Loucy (cell line): ENCODE measurements at regions not wholly inside any gene's neighbourhood (a gene's known extent, or its start where the extent isn't known, plus 50 kb on each side); places are given as distances from the start of the nearest gene placed in this dataset.
A peak's percentile ranks its signal among the peaks of the same experiment; 100 is the strongest.

Source experiments
- H2AFZ ChIP-seq: fragments of 200-600 bp; sonication (generic); 2 replicates; pipeline ENCODE4 v1.6.0; 2016; ENCODE audit warnings: antibody characterized with exemption, mild to moderate bottlenecking, low read length, moderate library complexity
- H3F3A ChIP-seq: fragments of 200-600 bp; 2 replicates; pipeline ENCODE4 v1.6.0; 2016; ENCODE audit warnings: antibody characterized with exemption, low read depth, mild to moderate bottlenecking
- H3K27me3 ChIP-seq: fragments of 200-600 bp; sonication (generic); 2 replicates; pipeline ENCODE4 v1.6.1; 2014; ENCODE audit warnings: low read length, mild to moderate bottlenecking; ENCODE audit not compliant: insufficient read depth, poor library complexity, severe bottlenecking
- H3K36me3 ChIP-seq: fragments of 200-600 bp; sonication (generic); 2 replicates; pipeline ENCODE4 v1.6.1; 2016; ENCODE audit warnings: low read length; ENCODE audit not compliant: insufficient read depth
- H3K4me1 ChIP-seq: fragments of 200-600 bp; sonication (generic); 2 replicates; pipeline ENCODE4 v1.5.1; 2014; ENCODE audit warnings: low read length, mild to moderate bottlenecking; ENCODE audit not compliant: insufficient read depth, poor library complexity, severe bottlenecking
- H3K4me2 ChIP-seq: fragments of 200-600 bp; sonication (generic); 2 replicates; pipeline ENCODE4 v1.6.0; 2014; ENCODE audit warnings: antibody characterized with exemption, low read length, low read depth, mild to moderate bottlenecking; ENCODE audit not compliant: poor library complexity, severe bottlenecking
- H3K4me3 ChIP-seq: fragments of 200-600 bp; sonication (generic); 2 replicates; pipeline ENCODE4 v1.5.1; 2014; ENCODE audit warnings: low read length, mild to moderate bottlenecking, mixed read lengths; ENCODE audit not compliant: poor library complexity, severe bottlenecking
- H3K79me2 ChIP-seq: fragments of 200-600 bp; sonication (generic); 2 replicates; pipeline ENCODE4 v1.6.1; 2014; ENCODE audit warnings: low read length; ENCODE audit not compliant: insufficient read depth
- H3K9ac ChIP-seq: fragments of 200-600 bp; sonication (generic); 2 replicates; pipeline ENCODE4 v1.6.0; 2014; ENCODE audit warnings: mild to moderate bottlenecking, low read depth, low read length, moderate library complexity; ENCODE audit not compliant: poor library complexity, severe bottlenecking
- H3K9me2 ChIP-seq: fragments of 200-600 bp; sonication (generic); replicated peaks from 2 replicates; pipeline ENCODE4 v1.6.1; 2016; ENCODE audit warnings: low read depth, low read length, mixed read lengths
- H3K9me3 ChIP-seq: fragments of 200-600 bp; sonication (generic); 2 replicates; pipeline ENCODE4 v1.6.1; 2014; ENCODE audit warnings: mild to moderate bottlenecking, antibody characterized with exemption, low read length, low read depth; ENCODE audit not compliant: insufficient read depth
- H4K20me1 ChIP-seq: fragments of 200-600 bp; sonication (generic); 2 replicates; pipeline ENCODE4 v1.6.0; 2014; ENCODE audit warnings: antibody characterized with exemption, low read length, mild to moderate bottlenecking; ENCODE audit not compliant: insufficient read depth, poor library complexity, severe bottlenecking
- CTCF ChIP-seq: fragments of 200-600 bp; sonication (generic); conservative IDR thresholded peaks from 2 replicates; pipeline ENCODE4 v1.5.1; 2014; ENCODE audit warnings: mild to moderate bottlenecking, antibody characterized with exemption, low read length
- EZH2phosphoT487 ChIP-seq: fragments of 200-600 bp; IDR thresholded peaks from 2 replicates; pipeline ENCODE4 v1.6.1; 2018; ENCODE audit warnings: antibody characterized with exemption, mild to moderate bottlenecking, moderate library complexity, borderline replicate concordance

GRCh38 chr9:16133032-16133431 lies 580.2 kb downstream of the CCDC171 start:
- no peaks in the 10 kb centered on the region for H4K20me1 ChIP-seq
- peak overlapping the region; percentile 62; the same call in 1 of the 2 replicates for H2AFZ ChIP-seq
- no peaks in the 10 kb centered on the region for H3K36me3 ChIP-seq
- no peaks in the 10 kb centered on the region for H3K27me3 ChIP-seq
- H3K4me3 ChIP-seq = no peak overlapping the region
- no peaks in the 10 kb centered on the region for H3K79me2 ChIP-seq
- no peaks in the 10 kb centered on the region for H3F3A ChIP-seq
- H3K9me3 ChIP-seq = no peaks in the 10 kb centered on the region
- no peak for TF ChIP-seq EZH2phosphoT487
- TF ChIP-seq CTCF = no peak
- no peaks in the 10 kb centered on the region for H3K9me2 ChIP-seq
- no peak overlapping the region for H3K4me2 ChIP-seq
- H3K4me1 ChIP-seq = no peaks in the 10 kb centered on the region
- no peak overlapping the region for H3K9ac ChIP-seq

GRCh38 chr9:16133556-16134227 lies 580.8 kb downstream of the CCDC171 start:
- Histone ChIP-seq H2AFZ (peak overlapping the region; percentile 62), H3K79me2 (no peaks in the 10 kb centered on the region), H3K9ac (no peak overlapping the region)

GRCh38 chr9:16134351-16134750 lies 581.5 kb downstream of the CCDC171 start:
- TF ChIP-seq CTCF (no peak), EZH2phosphoT487 (no peak)

More at GRCh38 chr9:16133556-16134227, 580.8 kb downstream of the CCDC171 start:
- no peaks in the 10 kb centered on the region for H3K9me3 ChIP-seq
- H3K9me2 ChIP-seq = no peaks in the 10 kb centered on the region
- no peak overlapping the region for H3K4me3 ChIP-seq
- H3K36me3 ChIP-seq = no peaks in the 10 kb centered on the region
- H3K4me2 ChIP-seq = no peak overlapping the region
- no peaks in the 10 kb centered on the region for H3K4me1 ChIP-seq
- no peaks in the 10 kb centered on the region for H3K27me3 ChIP-seq
- no peaks in the 10 kb centered on the region for H3F3A ChIP-seq
- TF ChIP-seq EZH2phosphoT487 (no peak), CTCF (peak; percentile 95)
- no peaks in the 10 kb centered on the region for H4K20me1 ChIP-seq

More at GRCh38 chr9:16134351-16134750, 581.5 kb downstream of the CCDC171 start:
- Histone ChIP-seq H3K36me3 (no peaks in the 10 kb centered on the region), H4K20me1 (no peaks in the 10 kb centered on the region), H3K9me3 (no peaks in the 10 kb centered on the region), H3F3A (no peaks in the 10 kb centered on the region), H3K9ac (no peak overlapping the region), H3K4me3 (no peak overlapping the region), H3K4me2 (no peak overlapping the region), H3K4me1 (no peaks in the 10 kb centered on the region), H3K27me3 (no peaks in the 10 kb centered on the region), H3K9me2 (no peaks in the 10 kb centered on the region), H2AFZ (peak overlapping the region; percentile 62), H3K79me2 (no peaks in the 10 kb centered on the region)
